Hepatic stellate cell (primary cell): ENCODE measurements at regions not wholly inside any gene's neighbourhood (a gene's known extent, or its start where the extent isn't known, plus 50 kb on each side); places are given as distances from the start of the nearest gene placed in this dataset.

Source experiments
- DNase-seq: peaks from one replicate; pipeline ENCODE4 v3.0.0; 2011; ENCODE audit warnings: low spot score

GRCh38 chr3:106877627-106878026 lies 499.6 kb upstream of the CCDC54 start:
- DNase-seq = no peak

GRCh38 chr3:106880206-106880605 lies 497.0 kb upstream of the CCDC54 start:
- DNase-seq = no peak

GRCh38 chr3:106881186-106881585 lies 496.1 kb upstream of the CCDC54 start:
- DNase-seq = no peak

- no peak for DNase-seq
Observed at GRCh38 chr3:106882297-106882696, 494.9 kb upstream of the CCDC54 start.

- no peak for DNase-seq
Observed at GRCh38 chr3:106906074-106906473, 471.2 kb upstream of the CCDC54 start.

GRCh38 chr3:106908181-106908938 lies 468.9 kb upstream of the CCDC54 start:
- DNase-seq = no peak

- DNase-seq = no peak
Observed at GRCh38 chr3:106913111-106913698, 464.0 kb upstream of the CCDC54 start.

GRCh38 chr3:106913966-106914365 lies 463.3 kb upstream of the CCDC54 start:
- no peak for DNase-seq

- DNase-seq = no peak
Observed at GRCh38 chr3:106920609-106921008, 456.6 kb upstream of the CCDC54 start.

GRCh38 chr3:106929081-106929480 lies 448.2 kb upstream of the CCDC54 start:
- DNase-seq = no peak

GRCh38 chr3:106930086-106930485 lies 447.2 kb upstream of the CCDC54 start:
- DNase-seq = no peak

- DNase-seq = no peak
Observed at GRCh38 chr3:106931904-106932303, 445.3 kb upstream of the CCDC54 start.

- DNase-seq = no peak
Observed at GRCh38 chr3:106936337-106936736, 440.9 kb upstream of the CCDC54 start.

- DNase-seq = no peak
Observed at GRCh38 chr3:106942051-106942450, 435.2 kb upstream of the CCDC54 start.

GRCh38 chr3:106943071-106943470 lies 434.2 kb upstream of the CCDC54 start:
- DNase-seq = no peak

GRCh38 chr3:106945435-106945834 lies 431.8 kb upstream of the CCDC54 start:
- no peak for DNase-seq

GRCh38 chr3:106946866-106947265 lies 430.4 kb upstream of the CCDC54 start:
- no peak for DNase-seq

- DNase-seq = no peak
Observed at GRCh38 chr3:106957029-106957428, 420.2 kb upstream of the CCDC54 start.

- no peak for DNase-seq
Observed at GRCh38 chr3:106962993-106963392, 414.2 kb upstream of the CCDC54 start.

GRCh38 chr3:106963442-106963841 lies 413.8 kb upstream of the CCDC54 start:
- peak; percentile 7 for DNase-seq

- no peak for DNase-seq
Observed at GRCh38 chr3:106965307-106965706, 411.9 kb upstream of the CCDC54 start.

- no peak for DNase-seq
Observed at GRCh38 chr3:106969596-106969995, 407.6 kb upstream of the CCDC54 start.

GRCh38 chr3:106981392-106981791 lies 395.8 kb upstream of the CCDC54 start:
- DNase-seq = no peak

GRCh38 chr3:106985721-106986120 lies 391.5 kb upstream of the CCDC54 start:
- DNase-seq = no peak
